Endothelial cell of umbilical vein (primary cell): ENCODE measurements at regions not wholly inside any gene's neighbourhood (a gene's known extent, or its start where the extent isn't known, plus 50 kb on each side); places are given as distances from the start of the nearest gene placed in this dataset.

ENCODE experiments used
- BruUV-seq: library from RNA; stranded (reverse); fragments of 400-500 nt; replicated peaks from 2 replicates; lab custom pipeline; 2021; lab: Mats Ljungman, UMichigan
- CTCF ChIA-PET: fragments of 300-600, 350-600 bp; sonication (Branson Sonifier 250); formaldehyde crosslinking; loops from one replicate; lab custom pipeline; 2021; ENCODE audit warnings: antibody characterized with exemption, inconsistent platforms; lab: Charles Lee
- POLR2A ChIA-PET: fragments of 300-600, 350-600 bp; sonication (Branson Sonifier 250); formaldehyde crosslinking; loops from one replicate; lab custom pipeline; 2021; ENCODE audit warnings: antibody characterized with exemption, inconsistent platforms; lab: Charles Lee
- DNase-seq: peaks from one replicate; pipeline ENCODE4 v3.0.0-alpha.2; 2011; ENCODE audit warnings: low read depth, low spot score
- FAIRE-seq: peaks from 2 replicates; lab custom pipeline; 2011; peaks lifted over from hg19 to GRCh38; lab: Jason Lieb, UNC
- H2AFZ ChIP-seq: 2 replicates; pipeline ENCODE4 v1.6.0; 2012; ENCODE audit warnings: low read depth, low read length, control low read depth, inconsistent platforms
- H3K27ac ChIP-seq: 2 replicates; pipeline ENCODE4 v1.5.1; 2011; ENCODE audit warnings: low read depth, mild to moderate bottlenecking, control low read depth, low read length, moderate library complexity; ENCODE audit not compliant: insufficient read depth
- H3K27me3 ChIP-seq, 2 experiments: 2 replicates each; pipeline versions ENCODE4 v1.6.0 to v1.6.1; 2011; ENCODE audit warnings: low read length in 2 of 2, mixed read lengths in 1 of 2; ENCODE audit not compliant: control insufficient read depth in 2 of 2, insufficient read depth in 2 of 2
- H3K36me3 ChIP-seq, 2 experiments: 2 replicates in 1 of 2; 3 replicates in 1 of 2; pipeline ENCODE4 v1.5.1; 2011; ENCODE audit warnings: low read length in 2 of 2, mild to moderate bottlenecking in 1 of 2, moderate library complexity in 1 of 2; ENCODE audit not compliant: control insufficient read depth in 2 of 2, insufficient read depth in 2 of 2; ENCODE audit errors: extremely low read depth in 1 of 2
- H3K4me1 ChIP-seq: 3 replicates; pipeline ENCODE4 v1.5.1; 2011; ENCODE audit warnings: mild to moderate bottlenecking, low read length; ENCODE audit not compliant: control insufficient read depth, insufficient read depth; ENCODE audit errors: extremely low read depth
- H3K4me2 ChIP-seq: 2 replicates; pipeline ENCODE4 v1.6.1; 2011; ENCODE audit warnings: low read length, control low read depth, mixed read lengths; ENCODE audit not compliant: insufficient read depth
- H3K4me3 ChIP-seq, 3 experiments: fragments of 200-600 bp in 1 of 3; sonication (generic), shearing (Covaris generic) in 1 of 3; replicated peaks in 1 of 3; 2 replicates each; pipeline ENCODE4 v1.5.1; 2011 to 2016; ENCODE audit warnings: control low read depth in 3 of 3, low read length in 3 of 3, mild to moderate bottlenecking in 2 of 3, inconsistent platforms in 1 of 3, low read depth in 1 of 3, moderate library complexity in 1 of 3; ENCODE audit not compliant: insufficient read depth in 1 of 3
- H3K79me2 ChIP-seq: 2 replicates; pipeline ENCODE4 v1.6.0; 2012; ENCODE audit warnings: low read length, inconsistent platforms; ENCODE audit not compliant: control insufficient read depth, insufficient read depth
- H3K9ac ChIP-seq: replicated peaks from 2 replicates; pipeline ENCODE3; 2011; ENCODE audit warnings: low read length, control low read depth; ENCODE audit not compliant: insufficient read depth; ENCODE audit errors: extremely low read depth
- H3K9me1 ChIP-seq: replicated peaks from 3 replicates; pipeline ENCODE4 v1.6.0; 2011; ENCODE audit warnings: mild to moderate bottlenecking, low read length; ENCODE audit not compliant: control insufficient read depth, insufficient read depth; ENCODE audit errors: extremely low read depth
- H3K9me3 ChIP-seq: replicated peaks from 2 replicates; pipeline ENCODE4 v1.5.1; 2012; ENCODE audit warnings: low read length, inconsistent platforms; ENCODE audit not compliant: control insufficient read depth, insufficient read depth
- H4K20me1 ChIP-seq: replicated peaks from 2 replicates; pipeline ENCODE3; 2011; ENCODE audit warnings: mild to moderate bottlenecking, low read length; ENCODE audit not compliant: control insufficient read depth, insufficient read depth; ENCODE audit errors: extremely low read depth
- CTCF ChIP-seq, 2 donors: IDR thresholded peaks; 1 replicate in 1 of 2; 2 replicates in 1 of 2; pipeline ENCODE4 v1.5.1; 2011; ENCODE audit warnings: low read length in 2 of 2, mild to moderate bottlenecking in 2 of 2, moderate library complexity in 2 of 2, control low read depth in 1 of 2, inconsistent platforms in 1 of 2, low read depth in 1 of 2; ENCODE audit not compliant: insufficient read depth in 1 of 2; ENCODE audit errors: extremely low read depth in 1 of 2
- EZH2 ChIP-seq: IDR thresholded peaks from 2 replicates; pipeline ENCODE4 v1.6.1; 2012; ENCODE audit warnings: borderline replicate concordance, low read depth, mild to moderate bottlenecking, moderate library complexity, low read length, inconsistent platforms; ENCODE audit not compliant: severe bottlenecking
- FOS ChIP-seq: IDR thresholded peaks from 2 replicates; pipeline ENCODE4 v1.6.1; 2011; ENCODE audit warnings: mild to moderate bottlenecking, low read length, moderate library complexity, borderline replicate concordance; ENCODE audit not compliant: insufficient read depth
- GATA2 ChIP-seq: IDR thresholded peaks from 2 replicates; pipeline ENCODE4 v1.7.0; 2011; ENCODE audit warnings: low read depth, mild to moderate bottlenecking, moderate library complexity, mixed read lengths, low read length; ENCODE audit not compliant: insufficient read length, insufficient read depth
- MYC ChIP-seq: IDR thresholded peaks from one replicate; pipeline ENCODE4 v1.6.1; 2011; ENCODE audit warnings: mild to moderate bottlenecking, low read depth, low read length
- POLR2A ChIP-seq: IDR thresholded peaks from 2 replicates; pipeline ENCODE4 v1.6.1; 2012; ENCODE audit warnings: low read depth, mild to moderate bottlenecking, control low read depth, low read length
- dilution Hi-C: fragments of 300-500 bp; cut with MboI; formaldehyde crosslinking; loops from one replicate; pipeline ENCODE4 v1.15.0; 2019; ENCODE audit warnings: low sequenced_read_pairs; ENCODE audit not compliant: extremely low pct_ligation_motif_present
- intact Hi-C: fragments of 100-400 bp; cut with micrococcal nuclease; formaldehyde crosslinking; loops from one replicate; pipeline ENCODE4 v1.10.0; 2022

DNA sequence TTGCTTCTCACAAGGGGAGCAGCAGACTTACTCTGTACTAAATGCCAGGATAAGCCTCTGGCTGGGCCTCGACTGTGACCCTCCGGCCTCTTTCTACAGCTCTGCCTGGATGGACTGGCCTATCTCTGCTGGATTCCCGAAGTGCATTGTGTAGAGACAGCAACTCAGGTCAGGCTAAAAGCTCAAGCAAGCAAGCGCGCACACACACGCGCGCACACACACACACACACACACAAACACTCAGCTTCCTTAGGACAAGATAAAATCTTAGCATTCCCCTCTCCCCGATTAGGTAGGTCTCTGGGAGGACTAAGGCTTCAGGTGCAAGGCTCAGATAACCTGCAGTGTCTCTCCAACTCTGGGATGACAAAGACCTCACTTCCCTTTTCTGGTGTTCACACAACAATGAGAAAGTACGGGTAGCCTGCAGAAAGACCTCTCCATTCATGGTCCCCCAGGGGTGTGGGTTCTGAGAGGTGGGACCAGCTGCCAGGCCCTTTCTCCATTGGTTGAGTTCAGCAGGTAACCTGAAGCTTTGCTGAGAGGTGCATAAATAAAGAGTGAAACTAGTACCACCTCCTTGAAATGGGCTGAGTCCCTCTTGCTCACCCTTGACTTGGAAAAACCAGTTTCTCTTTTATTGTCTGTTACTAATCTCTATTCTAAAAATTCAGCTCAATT, 155.1 kb upstream of the CAMK1G start:
- no peak overlapping the region for H2AFZ ChIP-seq
- dilution Hi-C loops, result no loop called here
- H3K27ac ChIP-seq, result no peak overlapping the region
- no peak overlapping the region for H3K4me2 ChIP-seq
- no peaks in the 10 kb centered on the region for H3K36me3 ChIP-seq
- DNase-seq (no peak), FAIRE-seq (no peak)
- H4K20me1 ChIP-seq, result no peaks in the 10 kb centered on the region
- intact Hi-C loops, result no loop called here
- H3K9me3 ChIP-seq, result no peaks in the 10 kb centered on the region
- H3K4me3 ChIP-seq, result no peak overlapping the region
- no peak overlapping the region for H3K9ac ChIP-seq
- no peaks in the 10 kb centered on the region for H3K27me3 ChIP-seq
- ChIA-PET CTCF (no interaction called here), POLR2A (no interaction called here)
- BruUV-seq, result no TSS peak
- H3K4me1 ChIP-seq, result no peaks in the 10 kb centered on the region
- TF ChIP-seq FOS (no peak), MYC (no peak), EZH2 (no peak), POLR2A (no peak), CTCF (IDR thresholded peaks at IDR 0.05; ENCODE audit: extremely low read depth in 1 of 2, insufficient read depth in 1 of 2, low read depth in 1 of 2, low read length in 2 of 2) (no peak)
- H3K79me2 ChIP-seq, result no peaks in the 10 kb centered on the region
- H3K9me1 ChIP-seq, result no peaks in the 10 kb centered on the region

- FAIRE-seq, result no peak
- intact Hi-C loops, result no loop called here
- POLR2A ChIA-PET, result no interaction called here
Observed at GRCh38 chr1:209429611-209430010, 153.9 kb upstream of the CAMK1G start.

More at GRCh38 chr1:209429611-209430010, 153.9 kb upstream of the CAMK1G start:
- Histone ChIP-seq H4K20me1 (no peaks in the 10 kb centered on the region), H3K9me3 (no peaks in the 10 kb centered on the region), H3K4me3 (no peak overlapping the region), H3K27me3 (no peaks in the 10 kb centered on the region), H3K9me1 (no peaks in the 10 kb centered on the region), H3K4me2 (no peak overlapping the region), H3K79me2 (no peaks in the 10 kb centered on the region), H2AFZ (no peak overlapping the region), H3K27ac (no peak overlapping the region), H3K9ac (no peak overlapping the region), H3K4me1 (no peaks in the 10 kb centered on the region), H3K36me3 (no peaks in the 10 kb centered on the region)
- no TSS peak for BruUV-seq
- CTCF ChIA-PET, result no interaction called here
- DNase-seq, result no peak
- TF ChIP-seq GATA2, result no peak
- dilution Hi-C loops, result no loop called here
